Hepatocyte (in vitro differentiated cells): ENCODE measurements at regions not wholly inside any gene's neighbourhood (a gene's known extent, or its start where the extent isn't known, plus 50 kb on each side); places are given as distances from the start of the nearest gene placed in this dataset.

Source experiments
- CTCF ChIP-seq: fragments of 200-600 bp; sonication (generic); IDR thresholded peaks from 2 replicates; pipeline ENCODE4 v1.5.1; 2016; ENCODE audit warnings: antibody characterized with exemption, mild to moderate bottlenecking; ENCODE audit not compliant: poor library complexity
- EZH2 ChIP-seq: fragments of 200-600 bp; sonication (generic); IDR thresholded peaks from 2 replicates; pipeline ENCODE4 v1.6.1; 2016; ENCODE audit warnings: antibody characterized with exemption, mild to moderate bottlenecking, borderline replicate concordance
- EZH2phosphoT487 ChIP-seq: fragments of 200-600 bp; sonication (generic); IDR thresholded peaks from one replicate; pipeline ENCODE4 v1.6.1; 2018; ENCODE audit warnings: antibody characterized with exemption, mild to moderate bottlenecking, low read depth, moderate library complexity; ENCODE audit not compliant: unreplicated experiment, severe bottlenecking

GRCh38 chr9:79087133-79087532 is 484.6 kb upstream of the TLE4 start:
- TF ChIP-seq CTCF (no peak), EZH2 (no peak), EZH2phosphoT487 (no peak)
